Sciatic nerve (tissue), 2 donors: ENCODE measurements at regions not wholly inside any gene's neighbourhood (a gene's known extent, or its start where the extent isn't known, plus 50 kb on each side); places are given as distances from the start of the nearest gene placed in this dataset.
A peak's percentile ranks its signal among the peaks of the same experiment; 100 is the strongest.
"Not testable (repeated sequence)": the region's sequence is repeated elsewhere in the genome, so short reads cannot be mapped to it uniquely, and the experiment has no call there.

Source experiments
- ATAC-seq: fragments of 200-7000 bp; cut with Tn5 transposase; one replicate; pipeline ENCODE4 v1.9.1; 2020; ENCODE audit warnings: mild to moderate bottlenecking, moderate library complexity
- DNase-seq: peaks from one replicate; pipeline ENCODE4 v3.0.0-alpha.2; 2020; ENCODE audit warnings: low spot score
- intact Hi-C: fragments of 100-400 bp; cut with DNase I; formaldehyde crosslinking; loops from one replicate; pipeline ENCODE4 v1.14.2; 2022
- donor health status: DM: no; HTN: no; CAD: no.
- donor health status: DM: no; HTN: no; CAD: no.

- DNase-seq, intact Hi-C loops: not testable (repeated sequence)
- ATAC-seq: peak; percentile 55
These were observed 242.6 kb upstream of the PLGLB2 start for GRCh38 chr2:87505239-87505638.

GRCh38 chr2:87505909-87506308, 242.0 kb upstream of the PLGLB2 start:
- DNase-seq, intact Hi-C loops, ATAC-seq: not testable (repeated sequence)

- ATAC-seq: peak; percentile 53
- DNase-seq, intact Hi-C loops: not testable (repeated sequence)
These were observed 240.2 kb upstream of the PLGLB2 start for GRCh38 chr2:87507378-87508348.

- DNase-seq, ATAC-seq, intact Hi-C loops: not testable (repeated sequence)
These were observed 236.6 kb upstream of the PLGLB2 start for GRCh38 chr2:87511195-87511778.

GRCh38 chr2:87512864-87513530, 234.9 kb upstream of the PLGLB2 start:
- ATAC-seq, DNase-seq, intact Hi-C loops: not testable (repeated sequence)

GRCh38 chr2:87514034-87514433, 233.9 kb upstream of the PLGLB2 start:
- ATAC-seq, intact Hi-C loops, DNase-seq: not testable (repeated sequence)

GRCh38 chr2:87514515-87514914, 233.4 kb upstream of the PLGLB2 start:
- intact Hi-C loops, ATAC-seq: not testable (repeated sequence)

GRCh38 chr2:87515226-87515625, 232.7 kb upstream of the PLGLB2 start:
- ATAC-seq, intact Hi-C loops, DNase-seq: not testable (repeated sequence)

More at GRCh38 chr2:87514515-87514914, 233.4 kb upstream of the PLGLB2 start:
- not testable (repeated sequence) for DNase-seq

GRCh38 chr2:87515875-87516274, 232.0 kb upstream of the PLGLB2 start:
- DNase-seq, ATAC-seq, intact Hi-C loops: not testable (repeated sequence)

GRCh38 chr2:87516369-87516967, 231.4 kb upstream of the PLGLB2 start:
- ATAC-seq, DNase-seq, intact Hi-C loops: not testable (repeated sequence)

GRCh38 chr2:87517438-87517837, 230.4 kb upstream of the PLGLB2 start:
- intact Hi-C loops, DNase-seq, ATAC-seq: not testable (repeated sequence)

GRCh38 chr2:87518066-87518465, 229.8 kb upstream of the PLGLB2 start:
- DNase-seq, intact Hi-C loops, ATAC-seq: not testable (repeated sequence)

GRCh38 chr2:87518547-87518946, 229.3 kb upstream of the PLGLB2 start:
- ATAC-seq, DNase-seq, intact Hi-C loops: not testable (repeated sequence)

GRCh38 chr2:87519158-87520011, 228.5 kb upstream of the PLGLB2 start:
- intact Hi-C loops, DNase-seq: not testable (repeated sequence)
- peak; percentile 64 for ATAC-seq

- intact Hi-C loops, ATAC-seq: not testable (repeated sequence)
These were observed 226.8 kb upstream of the PLGLB2 start for GRCh38 chr2:87521057-87521456.

GRCh38 chr2:87521489-87521888, 226.4 kb upstream of the PLGLB2 start:
- intact Hi-C loops, DNase-seq, ATAC-seq: not testable (repeated sequence)

More at GRCh38 chr2:87521057-87521456, 226.8 kb upstream of the PLGLB2 start:
- DNase-seq: not testable (repeated sequence)

- intact Hi-C loops, ATAC-seq, DNase-seq: not testable (repeated sequence)
These were observed 223.2 kb upstream of the PLGLB2 start for GRCh38 chr2:87524619-87525188.
